ENCODE measurements at regions not wholly inside any gene's neighbourhood (a gene's known extent, or its start where the extent isn't known, plus 50 kb on each side); places are given as distances from the start of the nearest gene placed in this dataset.

DNA sequence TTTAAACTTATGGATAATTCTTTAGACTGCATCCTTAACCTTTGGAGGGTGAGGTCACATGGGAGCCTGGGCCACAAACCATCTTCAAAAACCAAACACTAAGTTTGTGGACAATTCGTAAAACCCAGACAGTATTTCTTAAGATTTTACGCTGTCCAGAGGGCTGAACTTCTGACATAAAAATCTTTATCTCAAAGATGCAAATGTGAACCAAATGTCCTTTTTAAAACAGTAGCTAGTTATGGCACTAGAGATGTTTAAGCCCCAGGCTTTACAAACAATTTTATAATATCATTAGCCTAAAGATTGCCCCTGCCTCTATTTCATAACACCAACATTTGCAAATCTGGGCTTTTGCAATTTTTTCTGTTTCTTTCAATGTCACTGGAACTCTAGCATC is 287.2 kb downstream of the SATB1 start:
- no peak for DNase-seq (ENCODE audit: low spot score)
- in situ Hi-C loops (cut with MboI; ENCODE audit: low pct_unique_long_range_greater_than_20kb, low sequenced_read_pairs, unreplicated experiment): no loop called here
- no peak for TF ChIP-seq CTCF (IDR thresholded peaks at IDR 0.05; ENCODE audit: extremely low read depth, insufficient read depth, missing control alignments)

GRCh38 chr3:18135060-18135814 is 289.9 kb downstream of the SATB1 start:
- in situ Hi-C loops (cut with MboI; ENCODE audit: low pct_unique_long_range_greater_than_20kb, low sequenced_read_pairs, unreplicated experiment): no loop called here
- no peak for DNase-seq (ENCODE audit: low spot score)
- no peak for TF ChIP-seq CTCF (IDR thresholded peaks at IDR 0.05; ENCODE audit: extremely low read depth, insufficient read depth, missing control alignments)

- in situ Hi-C loops (cut with MboI; ENCODE audit: low pct_unique_long_range_greater_than_20kb, low sequenced_read_pairs, unreplicated experiment): no loop called here
- DNase-seq (ENCODE audit: low spot score): no peak
- no peak for TF ChIP-seq CTCF (IDR thresholded peaks at IDR 0.05; ENCODE audit: extremely low read depth, insufficient read depth, missing control alignments)
These were observed 290.6 kb downstream of the SATB1 start for GRCh38 chr3:18134386-18135059.

DNA sequence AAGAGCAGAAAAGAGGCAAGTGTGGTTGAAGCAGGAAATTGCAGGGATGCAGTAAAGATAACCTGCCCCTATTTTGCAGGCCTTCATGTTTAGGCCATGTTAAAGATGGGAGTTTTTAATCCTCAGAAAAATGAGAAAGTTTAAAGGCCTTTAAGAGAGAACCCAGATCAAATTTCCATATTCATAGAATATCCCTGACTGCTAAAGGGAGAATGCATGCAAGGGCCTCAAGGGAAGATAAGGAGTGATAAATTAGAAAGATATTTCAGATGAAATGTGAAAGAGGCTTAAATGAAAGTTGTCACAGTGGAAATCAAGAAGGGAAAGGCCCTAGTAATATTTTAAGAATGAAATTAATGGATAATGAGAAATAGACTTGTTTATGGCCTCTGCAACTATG is 292.1 kb downstream of the SATB1 start:
- DNase-seq (ENCODE audit: low spot score): no peak
- in situ Hi-C loops (cut with MboI; ENCODE audit: low pct_unique_long_range_greater_than_20kb, low sequenced_read_pairs, unreplicated experiment): no loop called here
- no peak for TF ChIP-seq CTCF (IDR thresholded peaks at IDR 0.05; ENCODE audit: extremely low read depth, insufficient read depth, missing control alignments)

GRCh38 chr3:18127859-18128681 is 297.1 kb downstream of the SATB1 start:
- in situ Hi-C loops (cut with MboI; ENCODE audit: low pct_unique_long_range_greater_than_20kb, low sequenced_read_pairs, unreplicated experiment): no loop called here
- DNase-seq (ENCODE audit: low spot score): no peak
- no peak for TF ChIP-seq CTCF (IDR thresholded peaks at IDR 0.05; ENCODE audit: extremely low read depth, insufficient read depth, missing control alignments)

GRCh38 chr3:18127174-18127858 is 297.8 kb downstream of the SATB1 start:
- peak; percentile 44 for TF ChIP-seq CTCF (IDR thresholded peaks at IDR 0.05; ENCODE audit: extremely low read depth, insufficient read depth, missing control alignments)
- peak; percentile 45 for DNase-seq (ENCODE audit: low spot score)
- in situ Hi-C loops (cut with MboI; ENCODE audit: low pct_unique_long_range_greater_than_20kb, low sequenced_read_pairs, unreplicated experiment): no loop called here

All from GM13977 (cell line).